HG03432 (cell line): ENCODE measurements at regions not wholly inside any gene's neighbourhood (a gene's known extent, or its start where the extent isn't known, plus 50 kb on each side); places are given as distances from the start of the nearest gene placed in this dataset.
"Not testable (repeated sequence)": the region's sequence is repeated elsewhere in the genome, so short reads cannot be mapped to it uniquely, and the experiment has no call there.

Source experiments
- ATAC-seq: cut with Tn5 transposase; IDR thresholded peaks from one replicate; pipeline ENCODE4 v1.9.1; 2021; ENCODE audit warnings: mild to moderate bottlenecking, moderate library complexity; ENCODE audit not compliant: unreplicated experiment

GRCh38 chr20:1827510-1827973, 67.7 kb upstream of the SIRPA start:
- ATAC-seq, result no peak

- no peak for ATAC-seq
Observed at GRCh38 chr20:1825938-1826445, 69.2 kb upstream of the SIRPA start.

GRCh38 chr20:1825507-1825906, 69.7 kb upstream of the SIRPA start:
- ATAC-seq, result no peak

GRCh38 chr20:1824834-1825233, 70.4 kb upstream of the SIRPA start:
- ATAC-seq, result no peak

DNA sequence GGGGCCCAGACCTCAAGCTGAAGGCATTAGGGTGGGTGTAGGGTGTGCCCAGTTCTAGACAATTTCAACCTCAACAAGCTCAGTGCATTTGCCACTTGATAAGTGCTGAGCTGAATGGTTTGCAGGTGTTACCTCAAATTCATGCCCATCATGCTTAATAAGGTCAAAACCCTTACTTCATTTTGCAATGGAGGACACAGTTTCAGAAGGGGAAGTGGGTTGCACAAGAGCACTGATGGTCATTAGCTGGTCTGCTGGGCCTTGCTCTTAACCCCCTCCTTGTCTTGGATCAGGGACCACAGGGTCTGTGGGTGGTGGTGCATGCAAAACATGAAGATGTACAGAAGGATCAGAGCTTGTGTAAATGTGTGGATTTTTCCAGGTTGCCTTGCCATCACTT, 71.0 kb upstream of the SIRPA start:
- no peak for ATAC-seq

DNA sequence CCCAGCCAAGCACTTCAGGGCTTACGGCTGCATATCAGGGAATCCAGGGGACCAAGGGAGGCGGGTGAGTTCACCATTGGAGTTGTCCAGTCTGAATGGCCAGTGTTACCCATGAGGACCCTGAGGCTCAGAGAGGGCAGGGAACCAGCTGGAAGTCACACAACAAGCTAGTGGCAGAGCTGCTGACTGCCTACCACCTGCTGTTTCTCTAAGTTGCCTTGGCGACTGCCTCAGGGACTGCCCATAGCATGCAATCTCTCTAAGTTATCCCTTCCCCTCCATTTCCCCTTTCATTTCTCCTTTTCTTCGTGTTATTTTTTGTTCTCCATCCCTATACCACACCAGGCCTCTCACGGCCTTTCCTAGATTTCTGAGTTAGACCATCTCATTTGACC, 71.8 kb upstream of the SIRPA start:
- ATAC-seq, result no peak

DNA sequence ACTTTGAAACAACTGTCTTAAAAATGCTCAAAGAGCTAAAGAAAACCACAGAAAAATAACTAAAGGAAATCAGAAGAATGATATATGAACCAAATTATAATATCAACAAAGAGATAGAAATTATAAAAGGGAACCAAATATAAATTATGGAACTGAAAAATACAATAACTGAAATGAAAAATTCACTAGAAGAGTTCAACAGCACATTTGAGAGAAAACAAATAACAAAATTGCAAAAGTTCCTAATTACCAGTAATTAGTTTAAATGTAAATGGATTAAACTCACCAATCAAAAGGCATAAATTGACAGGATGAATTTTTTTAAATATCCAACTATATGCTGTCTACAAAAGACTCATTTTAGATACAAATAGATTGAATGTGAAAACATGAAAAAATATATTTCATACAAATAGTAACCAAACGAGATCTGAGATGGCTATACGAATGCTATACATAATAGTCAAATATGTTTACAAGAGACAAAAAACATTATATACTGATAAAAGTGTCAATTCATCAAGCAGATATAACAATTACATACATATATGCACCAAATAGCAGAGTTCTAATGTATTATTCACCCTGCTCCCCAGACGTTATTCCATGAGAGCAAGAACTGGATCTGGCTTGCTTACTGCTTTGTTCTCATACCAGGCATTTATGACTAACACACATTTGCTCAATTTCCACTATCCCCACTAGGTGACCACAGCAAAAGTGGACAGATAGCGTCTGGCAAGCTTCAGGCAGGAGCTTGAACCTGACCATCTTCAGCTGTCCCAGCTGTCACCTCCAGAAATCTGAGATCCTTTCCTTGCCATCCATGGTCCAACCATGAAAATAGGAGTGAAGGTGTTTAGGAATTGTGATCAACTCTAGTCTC, 72.4 kb upstream of the SIRPA start:
- ATAC-seq, result no peak

DNA sequence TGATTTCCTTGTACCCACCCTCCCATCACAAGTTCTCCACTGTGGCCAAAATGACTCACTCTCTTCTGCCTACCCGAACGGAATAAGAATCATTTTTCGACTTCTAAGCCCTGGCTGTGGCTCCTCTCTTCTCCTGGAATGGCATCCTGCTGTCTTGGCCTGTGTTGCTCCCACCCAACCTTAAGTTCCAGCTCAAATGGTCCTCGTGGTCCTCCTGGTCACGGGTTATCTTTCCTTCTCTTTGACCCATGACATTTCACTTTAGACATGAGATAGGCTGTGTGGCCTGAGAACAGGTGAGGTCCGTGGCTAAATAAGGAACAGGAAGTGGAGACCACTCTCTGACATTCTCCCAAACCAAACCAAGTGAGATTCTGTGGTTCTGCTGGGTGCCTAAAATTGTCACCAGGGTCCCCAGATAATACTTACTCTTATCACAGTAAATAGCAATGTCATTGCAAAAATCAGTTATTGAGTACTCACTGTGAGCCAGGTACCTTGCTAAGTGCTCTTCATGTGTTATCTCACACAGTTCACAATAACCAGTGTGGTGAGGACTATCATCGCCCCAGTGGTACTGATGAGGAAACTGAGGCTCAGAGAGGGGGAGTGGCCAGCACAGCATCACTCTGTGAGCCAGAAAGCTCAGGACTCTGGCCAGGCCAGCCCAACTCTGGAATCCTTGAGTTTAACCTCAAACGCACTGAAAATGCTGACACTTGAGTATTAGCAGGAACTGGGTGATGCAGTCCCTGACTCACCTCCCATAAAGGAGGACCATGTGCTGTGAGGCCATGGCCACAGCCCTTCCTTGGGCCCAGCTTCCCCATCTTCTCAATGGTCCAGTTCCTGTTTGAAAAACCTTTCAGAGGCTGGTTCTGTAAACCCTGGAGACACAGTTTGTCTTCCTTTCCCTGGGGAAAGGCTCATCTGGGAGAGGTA, 74.8 kb upstream of the SIRPA start:
- no peak for ATAC-seq

DNA sequence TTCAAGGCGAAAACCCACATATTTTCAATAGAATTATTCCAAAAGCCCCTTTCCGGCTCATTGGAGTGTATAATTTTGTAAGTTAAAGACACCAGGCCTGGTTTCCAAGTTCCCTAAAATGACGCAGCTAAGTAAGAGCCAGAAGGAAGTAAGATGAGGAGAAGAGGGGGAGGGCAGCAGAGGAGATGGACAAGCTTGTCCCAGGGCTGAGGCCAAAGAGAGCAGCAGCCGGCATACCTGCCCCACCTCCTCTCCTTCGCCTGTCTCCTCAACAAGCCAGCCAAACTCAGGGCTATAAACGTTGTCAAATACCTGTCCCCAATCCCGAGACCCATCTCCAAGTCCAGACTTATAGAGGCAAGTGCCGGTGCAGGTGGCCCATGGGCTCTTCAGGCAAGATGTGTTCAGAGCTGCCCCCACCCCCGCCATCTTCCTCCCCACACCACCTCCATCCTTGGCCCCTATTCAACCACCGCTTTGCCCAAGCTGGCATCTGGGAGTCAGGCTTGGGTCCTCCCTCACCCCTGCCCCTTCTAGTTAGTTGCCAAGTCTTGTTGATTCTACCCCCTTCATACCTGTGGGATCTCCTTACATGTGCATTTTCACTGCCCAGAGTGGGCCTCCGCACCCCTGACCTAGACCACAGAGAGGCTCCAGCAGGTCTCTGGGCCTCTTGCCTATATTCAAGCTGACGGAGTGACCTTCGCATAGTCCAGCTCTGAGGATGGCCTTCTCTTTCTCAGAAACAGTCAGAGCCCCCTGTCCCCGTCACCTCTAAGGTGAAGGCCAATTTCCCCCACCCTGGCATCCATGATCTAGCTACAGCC, 75.7 kb upstream of the SIRPA start:
- ATAC-seq, result no peak

DNA sequence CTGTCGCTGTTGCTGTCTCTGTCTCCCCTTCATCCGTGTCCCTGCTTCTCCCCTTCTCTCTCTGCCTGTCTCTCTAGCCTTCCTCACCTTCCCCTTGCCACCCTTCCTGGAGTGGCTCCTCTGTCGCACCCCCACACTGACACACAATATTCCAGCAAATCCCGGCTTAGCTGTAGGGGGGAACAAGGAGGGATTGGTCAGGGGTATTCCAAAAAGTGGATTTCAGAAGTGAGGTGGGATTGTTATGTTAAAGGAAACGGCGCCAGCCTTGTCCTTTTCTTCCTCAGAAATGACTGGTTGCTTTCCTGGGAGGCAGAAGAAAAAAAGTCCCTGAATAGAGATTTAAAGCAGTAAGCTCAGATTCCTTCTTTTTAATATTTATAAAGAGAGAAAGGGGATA, 76.3 kb upstream of the SIRPA start:
- no peak for ATAC-seq

DNA sequence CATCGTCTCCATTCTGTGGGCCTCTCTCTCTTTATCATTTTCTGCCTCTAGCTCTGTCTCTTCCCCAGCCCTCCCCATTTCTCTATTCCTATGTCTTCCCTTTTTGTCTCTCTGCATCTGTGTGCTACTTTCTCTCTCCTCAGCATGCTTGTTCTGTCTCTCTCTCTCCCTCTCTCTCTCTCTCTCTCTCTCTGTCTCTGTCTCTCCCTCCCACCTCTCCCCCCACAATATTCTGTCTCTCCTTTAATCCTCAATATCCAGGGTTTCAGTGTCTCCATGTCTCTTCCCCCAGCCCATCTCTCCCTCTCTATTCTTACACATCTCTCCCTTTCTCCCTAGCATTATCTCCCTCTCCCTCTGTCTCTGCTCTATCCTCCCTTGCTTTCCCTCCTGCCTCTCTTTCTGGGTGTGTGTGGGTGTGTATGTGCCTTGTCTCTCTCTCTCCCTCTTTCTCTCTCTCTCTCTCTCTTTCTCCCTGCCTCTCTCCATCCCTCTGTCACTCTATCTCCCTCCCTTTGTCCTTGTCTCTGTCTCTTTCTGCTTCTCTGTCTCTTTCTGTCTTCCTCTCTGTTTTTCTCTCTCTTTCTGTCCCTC, 76.9 kb upstream of the SIRPA start:
- no peak for ATAC-seq

- ATAC-seq, result no peak
Observed at GRCh38 chr20:1817577-1818211, 77.5 kb upstream of the SIRPA start.

- no peak for ATAC-seq
Observed at GRCh38 chr20:1816384-1817381, 78.5 kb upstream of the SIRPA start.

DNA sequence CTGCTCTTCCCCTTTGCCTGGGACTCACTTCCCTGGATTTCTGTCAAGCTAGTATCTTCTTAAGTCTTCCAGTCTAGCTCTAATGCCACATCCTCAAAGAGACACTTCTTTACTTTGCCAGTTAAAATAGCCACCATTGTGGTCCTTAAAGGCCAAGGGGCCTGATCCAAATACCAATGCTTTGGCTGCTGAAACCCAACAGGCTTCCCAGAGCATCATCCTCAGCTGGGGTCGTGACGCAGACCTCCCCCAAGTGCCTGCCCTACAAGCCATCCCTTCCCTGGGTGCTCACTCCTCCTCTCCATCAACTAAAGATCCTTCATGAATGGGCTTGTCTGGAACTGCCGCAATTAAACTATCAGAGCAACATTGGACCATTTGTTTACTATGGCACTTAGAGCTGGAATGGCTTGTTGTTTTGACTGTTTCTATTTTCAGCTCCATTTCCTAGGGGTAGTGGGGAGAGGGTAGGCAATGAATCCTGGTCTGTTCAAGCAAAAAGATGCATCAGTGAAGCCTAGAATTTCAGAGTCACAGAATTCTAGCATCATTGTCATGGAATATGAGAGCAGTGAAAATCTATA, 79.6 kb upstream of the SIRPA start:
- no peak for ATAC-seq

DNA sequence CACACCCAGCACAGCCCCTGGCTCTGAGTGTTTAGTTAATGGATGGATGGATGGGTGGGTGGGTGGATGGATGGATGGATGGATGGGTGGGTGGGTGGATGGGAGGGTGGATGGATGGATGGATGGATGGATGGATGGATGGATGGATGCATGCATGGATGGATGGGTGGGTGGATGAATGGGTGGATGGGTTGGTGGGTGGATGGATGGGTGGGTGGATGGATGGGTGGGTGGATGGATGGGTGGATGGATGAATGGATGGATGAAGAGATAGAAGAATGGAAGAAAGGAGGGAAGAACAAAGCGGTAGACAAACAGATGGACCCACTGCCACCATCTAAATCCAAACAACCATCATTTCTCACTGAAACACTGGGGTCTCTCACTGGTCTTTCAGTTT, 80.3 kb upstream of the SIRPA start:
- not testable (repeated sequence) for ATAC-seq

DNA sequence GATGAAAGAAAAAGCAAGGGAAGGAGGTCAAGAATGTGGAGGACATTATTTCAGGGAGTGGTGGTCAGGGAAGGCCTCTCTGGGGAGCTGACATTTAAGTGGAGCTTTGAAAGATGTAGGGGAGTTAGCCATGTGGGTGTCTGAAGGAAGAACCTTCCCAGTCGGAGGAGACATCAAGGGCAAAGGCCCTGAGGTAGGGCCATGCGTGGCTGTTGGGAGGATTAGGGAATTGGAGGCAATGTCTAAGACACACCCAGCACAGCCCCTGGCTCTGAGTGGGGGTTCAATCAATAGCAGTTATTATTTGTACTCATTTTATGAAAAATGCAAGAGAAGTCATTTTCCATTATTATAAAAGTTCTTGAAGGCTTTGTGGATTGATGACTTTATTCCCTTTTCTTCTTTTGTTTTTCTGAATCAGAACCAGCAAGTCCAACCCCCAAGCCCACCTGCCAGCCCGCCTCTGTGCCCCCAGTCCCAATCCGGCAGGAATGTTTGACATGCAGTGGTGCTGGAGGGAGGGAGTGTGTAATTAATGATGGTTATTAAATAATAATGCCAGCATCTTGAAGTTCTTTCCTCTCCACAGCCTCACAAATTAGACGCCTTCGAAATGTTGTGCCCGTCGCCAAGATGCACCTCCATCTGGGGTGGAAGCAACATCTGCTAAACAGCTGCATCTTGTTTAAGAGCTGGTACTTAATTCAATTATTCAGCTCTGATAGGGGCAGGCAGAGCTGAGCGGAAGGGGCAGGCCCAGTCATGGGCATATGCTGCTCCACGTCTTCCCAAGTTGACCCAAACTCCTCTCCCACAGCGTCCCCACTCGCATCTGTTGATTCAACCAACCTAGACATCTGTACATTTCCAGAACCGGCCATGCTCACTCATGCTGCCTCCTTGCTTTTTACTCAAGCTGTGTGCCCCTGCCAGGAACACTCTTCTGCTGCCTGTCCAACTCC, 81.3 kb upstream of the SIRPA start:
- ATAC-seq, result no peak

DNA sequence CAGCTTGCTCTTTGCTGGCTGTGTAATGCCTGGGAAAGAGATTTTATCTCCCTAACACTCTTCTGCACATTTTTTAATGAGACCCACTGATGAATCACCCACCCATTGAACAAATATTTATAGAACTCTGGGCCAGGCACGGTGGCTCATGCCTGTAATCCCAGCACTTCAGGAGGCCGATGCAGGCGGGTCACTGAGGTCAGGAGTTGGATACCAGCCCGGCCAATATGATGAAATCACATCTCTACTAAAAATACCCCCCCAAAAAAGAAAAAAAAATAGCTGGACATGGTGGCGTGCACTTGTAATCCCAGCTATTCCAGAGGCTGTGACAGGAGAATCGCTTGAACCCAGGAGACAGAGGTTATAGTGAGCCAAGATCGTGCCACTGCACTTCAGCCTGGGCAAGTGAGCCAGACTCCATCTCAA, 82.1 kb upstream of the SIRPA start:
- ATAC-seq, result no peak
